ENCODE measurements at regions not wholly inside any gene's neighbourhood (a gene's known extent, or its start where the extent isn't known, plus 50 kb on each side); places are given as distances from the start of the nearest gene placed in this dataset.

GRCh38 chr3:128569756-128570155 is 76.8 kb upstream of the GATA2 start:
- no peaks in the 10 kb centered on the region for H3K9me3 ChIP-seq
- ATAC-seq (no peak), DNase-seq (no peak)
- no peak overlapping the region for H3K27ac ChIP-seq
- no peak for TF ChIP-seq CTCF (IDR thresholded peaks at IDR 0.05)
- no peak for TF ChIP-seq POLR2A (IDR thresholded peaks at IDR 0.05)
- no peaks in the 10 kb centered on the region for H3K36me3 ChIP-seq (replicated peaks in 1 of 2; ENCODE audit: insufficient read depth in 1 of 2, low read depth in 2 of 2)
- 90 to 95% methylated on average over 6 of the region's 6 CpGs for WGBS, 2 donors
- intact Hi-C loops (cut with DNase I) = no loop called here
- no peaks in the 10 kb centered on the region for H3K4me1 ChIP-seq
- no peak overlapping the region for H3K4me3 ChIP-seq
- no peaks in the 10 kb centered on the region for H3K27me3 ChIP-seq

- Histone ChIP-seq H3K27me3 (no peaks in the 10 kb centered on the region), H3K4me3 (no peak overlapping the region), H3K9me3 (no peaks in the 10 kb centered on the region), H3K36me3 (replicated peaks in 1 of 2; ENCODE audit: insufficient read depth in 1 of 2, low read depth in 2 of 2) (no peaks in the 10 kb centered on the region), H3K27ac (no peak overlapping the region), H3K4me1 (no peaks in the 10 kb centered on the region)
- intact Hi-C loops (cut with DNase I) = no loop called here
- TF ChIP-seq CTCF (IDR thresholded peaks at IDR 0.05) (no peak), POLR2A (IDR thresholded peaks at IDR 0.05) (no peak)
- ATAC-seq (no peak), DNase-seq (no peak)
- WGBS, 2 donors = 78 to 81% methylated on average over 13 to 17 of the region's 17 CpGs
Observed at GRCh38 chr3:128568602-128569490, 75.8 kb upstream of the GATA2 start.

- intact Hi-C loops (cut with DNase I) = no loop called here
- Histone ChIP-seq H3K4me1 (no peaks in the 10 kb centered on the region), H3K4me3 (no peak overlapping the region), H3K27me3 (no peaks in the 10 kb centered on the region), H3K36me3 (replicated peaks in 1 of 2; ENCODE audit: insufficient read depth in 1 of 2, low read depth in 2 of 2) (no peaks in the 10 kb centered on the region), H3K9me3 (no peaks in the 10 kb centered on the region), H3K27ac (no peak overlapping the region)
- no peak for TF ChIP-seq CTCF (IDR thresholded peaks at IDR 0.05)
- TF ChIP-seq POLR2A (IDR thresholded peaks at IDR 0.05) = no peak
- ATAC-seq = no peak
- 67 to 80% methylated on average over 9 to 12 of the region's 12 CpGs for whole genome bisulfite sequencing, 2 donors
- no peak for DNase-seq
Observed at GRCh38 chr3:128567705-128568356, 74.8 kb upstream of the GATA2 start.

- Histone ChIP-seq H3K4me1 (no peaks in the 10 kb centered on the region), H3K36me3 (replicated peaks in 1 of 2; ENCODE audit: insufficient read depth in 1 of 2, low read depth in 2 of 2) (no peaks in the 10 kb centered on the region), H3K27me3 (no peaks in the 10 kb centered on the region), H3K9me3 (no peaks in the 10 kb centered on the region), H3K27ac (no peak overlapping the region), H3K4me3 (no peak overlapping the region)
- no peak for TF ChIP-seq CTCF (IDR thresholded peaks at IDR 0.05)
- TF ChIP-seq POLR2A (IDR thresholded peaks at IDR 0.05) = no peak
- DNase-seq = no peak
- intact Hi-C loops (cut with DNase I) = no loop called here
- WGBS, 2 donors = 84 to 95% methylated on average over 3 to 6 of the region's 6 CpGs
- ATAC-seq = no peak
Observed at GRCh38 chr3:128567141-128567540, 74.1 kb upstream of the GATA2 start.

All from body of pancreas (tissue), 4 donors.